WI38 (cell line): ENCODE measurements at regions not wholly inside any gene's neighbourhood (a gene's known extent, or its start where the extent isn't known, plus 50 kb on each side); places are given as distances from the start of the nearest gene placed in this dataset.

ENCODE experiments used
- H3K4me3 ChIP-seq: 2 replicates; pipeline ENCODE4 v1.5.1; 2011; ENCODE audit warnings: low read depth, mild to moderate bottlenecking, control low read depth, low read length
- CTCF ChIP-seq: IDR thresholded peaks from 2 replicates; pipeline ENCODE4 v1.5.1; 2012; ENCODE audit warnings: low read depth, mild to moderate bottlenecking, control low read depth, low read length

GRCh38 chr2:136247204-136247950 lies 129.4 kb upstream of the CXCR4 start:
- TF ChIP-seq CTCF = no peak

DNA sequence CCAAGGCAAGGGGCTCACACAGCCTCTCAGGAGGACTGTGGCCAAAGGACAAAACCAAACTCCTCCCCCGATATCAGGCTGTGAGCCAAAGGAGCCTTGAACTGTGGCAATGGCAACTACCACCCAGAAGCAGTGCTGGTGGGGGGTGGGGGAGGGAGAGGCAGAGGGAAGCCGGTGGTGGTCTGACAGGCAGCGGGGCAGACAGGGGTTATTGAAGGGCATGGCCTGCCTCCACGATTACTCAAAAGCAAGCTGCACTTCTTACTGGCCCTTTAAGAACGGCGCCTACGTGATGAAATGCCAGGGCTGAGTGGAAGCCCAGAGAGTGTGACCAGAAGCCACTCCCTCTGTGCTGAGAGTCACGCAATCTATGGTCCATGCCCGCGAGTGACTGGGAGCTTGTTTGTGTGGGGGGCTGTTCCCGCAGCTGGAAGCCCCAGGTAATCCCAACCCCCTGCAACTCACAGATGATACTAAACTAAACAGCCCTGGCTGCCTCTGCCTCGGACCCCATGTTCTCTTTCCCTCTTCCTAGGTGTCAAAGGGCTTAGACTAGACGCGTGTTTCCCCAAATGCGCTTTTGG lies 128.2 kb upstream of the CXCR4 start:
- no peak for TF ChIP-seq CTCF
- H3K4me3 ChIP-seq = no peak overlapping the region

More at GRCh38 chr2:136247204-136247950, 129.4 kb upstream of the CXCR4 start:
- no peak overlapping the region for H3K4me3 ChIP-seq

DNA sequence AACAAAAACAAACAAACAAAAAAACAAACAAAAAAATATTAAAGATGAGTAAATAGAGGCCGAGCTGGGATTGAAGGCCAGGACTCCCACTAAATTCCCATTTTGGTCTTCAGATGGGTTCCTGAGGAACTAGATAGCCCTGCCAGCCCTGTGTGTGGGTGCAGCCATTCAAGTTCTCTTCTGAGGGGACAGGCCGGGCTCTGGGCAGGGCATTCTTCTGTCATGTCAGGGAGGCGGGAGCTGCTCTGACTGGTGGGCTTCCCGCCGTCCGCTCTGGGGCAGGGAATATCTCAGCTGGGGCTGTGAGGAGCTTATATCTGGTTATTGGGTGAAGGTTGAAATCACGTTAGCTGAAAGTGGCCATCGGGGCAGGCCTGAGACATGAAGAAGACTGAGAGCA lies 127.3 kb upstream of the CXCR4 start:
- no peak overlapping the region for H3K4me3 ChIP-seq
- TF ChIP-seq CTCF = no peak

DNA sequence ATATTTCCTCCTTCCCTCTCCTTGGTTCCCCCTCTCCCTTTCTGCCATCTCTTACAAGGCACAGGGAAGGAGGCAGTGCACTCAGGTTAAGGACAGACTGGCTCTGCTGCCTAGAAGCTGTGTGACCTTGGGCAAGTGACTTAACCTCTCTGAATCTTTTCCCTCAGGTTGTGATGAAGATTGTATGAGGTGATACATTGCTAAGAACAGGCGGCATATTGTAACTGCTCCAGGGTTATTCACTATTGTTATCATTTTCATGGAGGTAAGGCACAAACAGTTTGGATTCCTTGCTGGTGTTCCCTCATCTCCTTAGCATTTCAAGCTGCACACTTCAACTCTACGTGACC lies 126.6 kb upstream of the CXCR4 start:
- H3K4me3 ChIP-seq = no peak overlapping the region
- no peak for TF ChIP-seq CTCF

GRCh38 chr2:136243638-136244535 lies 125.9 kb upstream of the CXCR4 start:
- H3K4me3 ChIP-seq = no peak overlapping the region
- TF ChIP-seq CTCF = no peak

DNA sequence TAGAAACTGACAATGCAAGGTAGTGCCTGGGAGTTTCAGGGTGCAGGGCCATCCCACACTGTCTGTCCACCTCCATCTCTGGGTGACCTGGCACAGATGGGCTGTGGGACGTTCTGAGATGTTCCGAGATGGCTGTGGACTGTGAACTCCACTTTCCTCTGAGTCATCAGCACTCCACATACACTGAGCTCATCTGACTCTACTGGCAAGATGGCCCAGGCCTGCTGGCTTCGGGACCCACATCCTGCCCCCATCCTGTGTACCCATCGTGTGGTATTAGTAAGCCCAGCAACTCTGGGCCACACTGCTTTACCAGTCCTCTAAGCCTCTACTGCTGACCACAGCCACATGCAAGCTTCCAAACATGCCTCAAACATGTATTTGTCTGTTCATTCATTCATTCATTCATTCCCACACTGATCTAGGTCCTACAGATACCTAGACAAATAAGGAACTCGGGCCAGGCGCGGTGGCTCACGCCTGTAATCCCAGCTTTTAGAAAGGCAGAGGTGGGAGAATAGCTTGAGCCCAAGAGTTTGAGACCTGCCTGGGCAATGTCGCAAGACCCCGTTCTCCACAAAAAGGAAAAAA lies 124.8 kb upstream of the CXCR4 start:
- TF ChIP-seq CTCF = no peak
- no peak overlapping the region for H3K4me3 ChIP-seq
